Panc1 (cell line): ENCODE measurements at regions not wholly inside any gene's neighbourhood (a gene's known extent, or its start where the extent isn't known, plus 50 kb on each side); places are given as distances from the start of the nearest gene placed in this dataset.

Experiments
- CTCF ChIP-seq: fragments of 450-650 bp; IDR thresholded peaks from 2 replicates; pipeline ENCODE4 v1.5.1; 2017; ENCODE audit warnings: mild to moderate bottlenecking
- POLR2AphosphoS5 ChIP-seq: IDR thresholded peaks from 2 replicates; pipeline ENCODE4 v1.6.1; 2012; ENCODE audit warnings: mild to moderate bottlenecking, low read depth, low read length, moderate library complexity
- REST ChIP-seq, 2 experiments: IDR thresholded peaks; 2 replicates each; pipeline ENCODE4 v1.6.1; 2011 to 2012; ENCODE audit warnings: low read depth in 2 of 2, control low read depth in 1 of 2, low read length in 1 of 2, mild to moderate bottlenecking in 1 of 2, moderate library complexity in 1 of 2; ENCODE audit not compliant: insufficient read depth in 1 of 2
- SIN3A ChIP-seq: IDR thresholded peaks from 2 replicates; pipeline ENCODE4 v1.6.1; 2012; ENCODE audit warnings: low read depth, mild to moderate bottlenecking, low read length, moderate library complexity, borderline replicate concordance; ENCODE audit not compliant: insufficient read depth

DNA sequence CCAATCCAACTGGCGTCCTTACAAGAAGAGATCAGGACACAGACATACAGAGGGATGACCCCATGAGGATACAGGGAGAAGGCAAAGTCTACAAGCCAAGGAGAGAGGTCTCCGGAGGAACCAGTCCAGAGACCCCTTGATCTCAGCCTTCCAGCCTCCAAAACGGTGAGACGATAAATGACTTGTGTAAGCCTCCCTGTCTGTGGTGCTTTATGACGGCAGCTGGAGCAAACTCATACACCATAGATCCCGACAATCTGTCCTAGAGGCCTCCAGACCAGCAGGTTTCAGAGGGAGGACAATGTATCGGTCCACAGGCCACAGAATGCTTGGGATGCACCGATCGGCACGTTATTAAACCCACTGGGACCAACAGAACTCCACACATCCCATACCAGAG lies 383.3 kb downstream of the SHANK2 start:
- no peak for TF ChIP-seq CTCF
- no peak for TF ChIP-seq POLR2AphosphoS5
- no peak for TF ChIP-seq REST (IDR thresholded peaks at IDR 0.05; ENCODE audit: insufficient read depth in 1 of 2, low read depth in 2 of 2, low read length in 1 of 2)
- TF ChIP-seq SIN3A = no peak
